ENCODE measurements at regions not wholly inside any gene's neighbourhood (a gene's known extent, or its start where the extent isn't known, plus 50 kb on each side); places are given as distances from the start of the nearest gene placed in this dataset.
"Not testable (repeated sequence)": the region's sequence is repeated elsewhere in the genome, so short reads cannot be mapped to it uniquely, and the experiment has no call there.

- no peak overlapping the region for H3K4me3 ChIP-seq (ENCODE audit: low read length in 2 of 2)
- no peaks in the 10 kb centered on the region for H3K36me3 ChIP-seq (ENCODE audit: control insufficient read depth in 2 of 2, insufficient read depth in 2 of 2, low read length in 2 of 2)
- no peak overlapping the region for H3K27ac ChIP-seq (ENCODE audit: low read depth in 2 of 2, low read length in 2 of 2)
- no peak overlapping the region for H3K9ac ChIP-seq (ENCODE audit: low read depth in 1 of 2, low read length in 2 of 2)
- H3K4me1 ChIP-seq (ENCODE audit: control insufficient read depth in 2 of 2, insufficient read depth in 2 of 2, low read length in 2 of 2) = no peaks in the 10 kb centered on the region
- peaks cover 0 to 3% of the 10 kb centered on the region in 2 donors for H3K9me3 ChIP-seq (ENCODE audit: control insufficient read depth in 2 of 2, low read length in 2 of 2)
- H3K27me3 ChIP-seq (ENCODE audit: control insufficient read depth in 2 of 2, insufficient read depth in 2 of 2, low read length in 2 of 2) = no peaks in the 10 kb centered on the region
Measured at GRCh38 chr15:25605151-25605550, 166.3 kb upstream of the UBE3A start.

GRCh38 chr15:25600751-25601150 lies 161.9 kb upstream of the UBE3A start:
- Histone ChIP-seq H3K4me1 (ENCODE audit: control insufficient read depth in 2 of 2, insufficient read depth in 2 of 2, low read length in 2 of 2) (peaks cover 0 to 3% of the 10 kb centered on the region in 2 donors), H3K9ac (ENCODE audit: low read depth in 1 of 2, low read length in 2 of 2) (no peak overlapping the region), H3K9me3 (ENCODE audit: control insufficient read depth in 2 of 2, low read length in 2 of 2) (no peaks in the 10 kb centered on the region), H3K4me3 (ENCODE audit: low read length in 2 of 2) (no peak overlapping the region), H3K36me3 (ENCODE audit: control insufficient read depth in 2 of 2, insufficient read depth in 2 of 2, low read length in 2 of 2) (no peaks in the 10 kb centered on the region), H3K27me3 (ENCODE audit: control insufficient read depth in 2 of 2, insufficient read depth in 2 of 2, low read length in 2 of 2) (no peaks in the 10 kb centered on the region), H3K27ac (ENCODE audit: low read depth in 2 of 2, low read length in 2 of 2) (no peak overlapping the region)

GRCh38 chr15:25597571-25597970 lies 158.7 kb upstream of the UBE3A start:
- H3K4me1 ChIP-seq (ENCODE audit: control insufficient read depth in 2 of 2, insufficient read depth in 2 of 2, low read length in 2 of 2) = peaks cover 0 to 3% of the 10 kb centered on the region in 2 donors
- no peak overlapping the region for H3K4me3 ChIP-seq (ENCODE audit: low read length in 2 of 2)
- no peaks in the 10 kb centered on the region for H3K36me3 ChIP-seq (ENCODE audit: control insufficient read depth in 2 of 2, insufficient read depth in 2 of 2, low read length in 2 of 2)
- no peak overlapping the region for H3K27ac ChIP-seq (ENCODE audit: low read depth in 2 of 2, low read length in 2 of 2)
- H3K9me3 ChIP-seq (ENCODE audit: control insufficient read depth in 2 of 2, low read length in 2 of 2) = peaks cover 0 to 3% of the 10 kb centered on the region in 2 donors
- no peaks in the 10 kb centered on the region for H3K27me3 ChIP-seq (ENCODE audit: control insufficient read depth in 2 of 2, insufficient read depth in 2 of 2, low read length in 2 of 2)
- H3K9ac ChIP-seq (ENCODE audit: low read depth in 1 of 2, low read length in 2 of 2) = no peak overlapping the region

DNA sequence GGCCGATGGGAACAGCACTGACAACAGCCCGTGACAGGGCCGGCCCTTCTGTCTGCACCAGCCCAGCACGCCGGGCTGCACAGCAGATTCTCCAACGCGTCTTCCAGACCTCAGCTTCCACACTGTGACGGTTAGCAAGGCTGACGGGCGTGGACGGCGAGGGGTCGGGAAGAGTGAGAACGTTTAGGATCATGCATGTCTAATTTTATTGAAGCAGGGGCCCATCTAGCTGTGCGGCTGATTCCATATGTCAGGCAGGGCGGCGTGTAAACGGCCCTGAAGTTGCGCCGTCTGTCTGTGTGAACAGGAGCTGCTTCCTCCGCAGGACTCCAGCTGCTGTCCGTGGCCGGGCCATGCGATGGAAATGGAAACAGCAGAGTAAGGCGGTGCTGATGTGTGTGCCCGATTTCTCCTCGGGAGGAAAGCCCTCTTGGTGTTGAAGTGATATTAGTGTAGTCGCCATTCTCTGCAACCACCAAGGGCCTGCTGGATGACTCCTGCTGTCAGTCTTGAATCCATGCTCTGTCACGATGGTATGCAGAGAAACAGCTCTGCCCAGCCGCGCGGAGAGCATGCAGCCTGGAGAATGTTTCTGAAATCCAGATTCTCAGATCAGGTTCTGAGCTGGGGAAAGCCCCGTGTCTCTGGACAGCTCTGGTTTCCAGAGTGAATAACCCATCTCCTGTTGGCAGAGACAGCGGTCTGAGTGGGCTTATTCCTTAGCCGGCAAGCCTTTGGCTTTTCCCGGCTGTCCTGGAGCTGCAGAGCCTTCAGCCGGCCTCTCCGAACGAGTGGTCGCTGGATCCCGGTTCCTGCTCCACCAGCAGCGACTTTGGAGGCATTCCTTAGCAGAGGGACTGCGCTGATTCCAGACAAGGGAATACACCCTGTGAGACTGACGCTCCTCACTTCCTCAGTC lies 158.1 kb upstream of the UBE3A start:
- Histone ChIP-seq H3K4me1 (ENCODE audit: control insufficient read depth in 2 of 2, insufficient read depth in 2 of 2, low read length in 2 of 2) (peaks cover 0 to 3% of the 10 kb centered on the region in 2 donors), H3K36me3 (ENCODE audit: control insufficient read depth in 2 of 2, insufficient read depth in 2 of 2, low read length in 2 of 2) (no peaks in the 10 kb centered on the region), H3K9ac (ENCODE audit: low read depth in 1 of 2, low read length in 2 of 2) (no peak overlapping the region), H3K27ac (ENCODE audit: low read depth in 2 of 2, low read length in 2 of 2) (no peak overlapping the region), H3K9me3 (ENCODE audit: control insufficient read depth in 2 of 2, low read length in 2 of 2) (peaks cover 0 to 3% of the 10 kb centered on the region in 2 donors), H3K4me3 (ENCODE audit: low read length in 2 of 2) (peak overlapping the region in 1 of 2 donors; percentile 26), H3K27me3 (ENCODE audit: control insufficient read depth in 2 of 2, insufficient read depth in 2 of 2, low read length in 2 of 2) (no peaks in the 10 kb centered on the region)

DNA sequence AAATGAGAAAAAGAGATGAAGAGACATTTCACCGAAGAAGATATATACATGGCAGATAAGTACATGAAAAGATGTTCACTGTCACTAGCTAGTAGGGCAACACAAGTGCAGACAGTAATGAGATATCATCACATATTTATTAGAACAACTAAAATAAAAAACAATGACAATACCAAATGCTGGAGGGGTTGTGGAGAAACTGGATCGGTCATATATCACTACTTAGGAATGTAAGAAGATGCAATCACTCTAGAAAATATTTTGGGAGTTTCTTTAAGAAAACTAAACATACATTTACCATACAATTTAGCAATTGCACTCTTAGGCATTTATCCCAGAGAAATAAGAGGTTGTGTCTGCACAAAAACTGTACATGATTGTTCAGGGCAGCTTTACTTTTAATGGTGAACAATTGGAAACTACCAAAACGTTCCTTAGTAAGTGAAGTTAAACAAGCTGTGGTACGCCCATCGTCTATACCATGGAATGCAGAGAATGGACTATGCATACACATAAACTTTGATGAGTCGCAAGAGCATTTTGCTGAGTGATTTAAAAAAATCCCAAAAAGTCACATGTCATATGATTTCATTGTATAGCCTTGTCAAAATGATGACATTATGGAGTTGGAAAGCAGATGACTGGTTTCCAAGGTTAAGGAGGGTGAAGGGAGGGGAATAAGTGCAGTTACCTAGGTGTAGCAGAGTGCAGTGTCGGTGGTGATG lies 149.0 kb upstream of the UBE3A start:
- H3K4me1 ChIP-seq (ENCODE audit: control insufficient read depth in 2 of 2, insufficient read depth in 2 of 2, low read length in 2 of 2) = no peaks in the 10 kb centered on the region
- no peaks in the 10 kb centered on the region for H3K9me3 ChIP-seq (ENCODE audit: control insufficient read depth in 2 of 2, low read length in 2 of 2)
- H3K9ac ChIP-seq (ENCODE audit: low read depth in 1 of 2, low read length in 2 of 2) = no peak overlapping the region
- no peaks in the 10 kb centered on the region for H3K36me3 ChIP-seq (ENCODE audit: control insufficient read depth in 2 of 2, insufficient read depth in 2 of 2, low read length in 2 of 2)
- H3K27me3 ChIP-seq (ENCODE audit: control insufficient read depth in 2 of 2, insufficient read depth in 2 of 2, low read length in 2 of 2) = no peaks in the 10 kb centered on the region
- H3K4me3 ChIP-seq (ENCODE audit: low read length in 2 of 2) = no peak overlapping the region
- no peak overlapping the region for H3K27ac ChIP-seq (ENCODE audit: low read depth in 2 of 2, low read length in 2 of 2)

GRCh38 chr15:25582886-25583285 lies 144.1 kb upstream of the UBE3A start:
- no peaks in the 10 kb centered on the region for H3K4me1 ChIP-seq (ENCODE audit: control insufficient read depth in 2 of 2, insufficient read depth in 2 of 2, low read length in 2 of 2)
- H3K27me3 ChIP-seq (ENCODE audit: control insufficient read depth in 2 of 2, insufficient read depth in 2 of 2, low read length in 2 of 2) = no peaks in the 10 kb centered on the region
- H3K4me3 ChIP-seq (ENCODE audit: low read length in 2 of 2) = no peak overlapping the region
- no peaks in the 10 kb centered on the region for H3K36me3 ChIP-seq (ENCODE audit: control insufficient read depth in 2 of 2, insufficient read depth in 2 of 2, low read length in 2 of 2)
- H3K9me3 ChIP-seq (ENCODE audit: control insufficient read depth in 2 of 2, low read length in 2 of 2) = no peaks in the 10 kb centered on the region
- no peak overlapping the region for H3K27ac ChIP-seq (ENCODE audit: low read depth in 2 of 2, low read length in 2 of 2)
- H3K9ac ChIP-seq (ENCODE audit: low read depth in 1 of 2, low read length in 2 of 2) = no peak overlapping the region

DNA sequence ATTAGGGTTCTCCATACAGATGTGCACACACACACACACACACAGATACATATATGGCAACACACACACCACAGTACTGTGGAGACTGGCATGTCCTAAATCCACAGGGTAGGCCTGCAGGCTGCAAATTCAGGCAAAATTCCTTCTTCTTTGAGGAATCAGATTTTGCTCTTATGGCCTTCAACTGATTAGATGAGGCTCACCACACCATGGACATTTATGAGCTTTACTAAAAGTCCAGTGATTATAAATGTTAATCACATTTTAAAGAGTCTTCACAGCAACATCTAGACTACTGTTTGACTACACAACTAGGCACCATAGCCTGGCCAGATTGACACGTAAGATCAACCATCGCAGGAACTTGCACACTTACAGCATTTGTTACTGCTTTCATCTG lies 140.3 kb upstream of the UBE3A start:
- H3K27me3 ChIP-seq (ENCODE audit: control insufficient read depth in 2 of 2, insufficient read depth in 2 of 2, low read length in 2 of 2) = no peaks in the 10 kb centered on the region
- H3K36me3 ChIP-seq (ENCODE audit: control insufficient read depth in 2 of 2, insufficient read depth in 2 of 2, low read length in 2 of 2) = no peaks in the 10 kb centered on the region
- no peak overlapping the region for H3K27ac ChIP-seq (ENCODE audit: low read depth in 2 of 2, low read length in 2 of 2)
- no peak overlapping the region for H3K4me3 ChIP-seq (ENCODE audit: low read length in 2 of 2)
- no peak overlapping the region for H3K9ac ChIP-seq (ENCODE audit: low read depth in 1 of 2, low read length in 2 of 2)
- H3K9me3 ChIP-seq (ENCODE audit: control insufficient read depth in 2 of 2, low read length in 2 of 2) = no peaks in the 10 kb centered on the region
- H3K4me1 ChIP-seq (ENCODE audit: control insufficient read depth in 2 of 2, insufficient read depth in 2 of 2, low read length in 2 of 2) = no peaks in the 10 kb centered on the region

GRCh38 chr15:25572191-25572590 lies 133.4 kb upstream of the UBE3A start:
- Histone ChIP-seq H3K4me1 (ENCODE audit: control insufficient read depth in 2 of 2, insufficient read depth in 2 of 2, low read length in 2 of 2) (no peaks in the 10 kb centered on the region), H3K4me3 (ENCODE audit: low read length in 2 of 2) (no peak overlapping the region), H3K9me3 (ENCODE audit: control insufficient read depth in 2 of 2, low read length in 2 of 2) (peaks cover 0 to 2% of the 10 kb centered on the region in 2 donors), H3K9ac (ENCODE audit: low read depth in 1 of 2, low read length in 2 of 2) (no peak overlapping the region), H3K36me3 (ENCODE audit: control insufficient read depth in 2 of 2, insufficient read depth in 2 of 2, low read length in 2 of 2) (no peaks in the 10 kb centered on the region), H3K27ac (ENCODE audit: low read depth in 2 of 2, low read length in 2 of 2) (no peak overlapping the region), H3K27me3 (ENCODE audit: control insufficient read depth in 2 of 2, insufficient read depth in 2 of 2, low read length in 2 of 2) (no peaks in the 10 kb centered on the region)

DNA sequence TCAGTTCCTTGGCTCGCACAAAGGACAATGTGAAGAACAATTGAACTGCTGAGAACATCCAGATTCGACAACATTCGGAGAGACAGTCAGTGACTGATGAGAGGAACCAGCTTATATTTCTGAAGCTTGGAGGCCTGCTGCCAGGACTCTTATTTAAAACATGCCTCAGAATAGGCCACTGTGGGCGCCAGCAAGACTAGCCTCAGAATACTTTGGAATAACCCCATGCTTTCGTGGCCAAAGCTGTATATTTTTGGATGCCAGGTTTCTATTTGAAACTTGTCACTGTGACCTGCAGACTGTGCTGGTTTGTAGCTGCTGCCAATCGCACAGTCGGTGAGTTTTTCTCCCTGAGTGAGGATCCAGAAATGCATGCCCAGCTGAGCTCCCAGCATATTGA lies 129.9 kb upstream of the UBE3A start:
- Histone ChIP-seq H3K27ac (ENCODE audit: low read depth in 2 of 2, low read length in 2 of 2) (no peak overlapping the region), H3K9me3 (ENCODE audit: control insufficient read depth in 2 of 2, low read length in 2 of 2) (peaks cover 0 to 3% of the 10 kb centered on the region in 2 donors), H3K36me3 (ENCODE audit: control insufficient read depth in 2 of 2, insufficient read depth in 2 of 2, low read length in 2 of 2) (no peaks in the 10 kb centered on the region), H3K9ac (ENCODE audit: low read depth in 1 of 2, low read length in 2 of 2) (no peak overlapping the region), H3K4me3 (ENCODE audit: low read length in 2 of 2) (no peak overlapping the region), H3K4me1 (ENCODE audit: control insufficient read depth in 2 of 2, insufficient read depth in 2 of 2, low read length in 2 of 2) (no peaks in the 10 kb centered on the region), H3K27me3 (ENCODE audit: control insufficient read depth in 2 of 2, insufficient read depth in 2 of 2, low read length in 2 of 2) (no peaks in the 10 kb centered on the region)

GRCh38 chr15:25566545-25566944 lies 127.7 kb upstream of the UBE3A start:
- H3K36me3 ChIP-seq (ENCODE audit: control insufficient read depth in 2 of 2, insufficient read depth in 2 of 2, low read length in 2 of 2); H3K4me1 ChIP-seq (ENCODE audit: control insufficient read depth in 2 of 2, insufficient read depth in 2 of 2, low read length in 2 of 2); H3K27ac ChIP-seq (ENCODE audit: low read depth in 2 of 2, low read length in 2 of 2); H3K27me3 ChIP-seq (ENCODE audit: control insufficient read depth in 2 of 2, insufficient read depth in 2 of 2, low read length in 2 of 2); H3K4me3 ChIP-seq (ENCODE audit: low read length in 2 of 2); H3K9me3 ChIP-seq (ENCODE audit: control insufficient read depth in 2 of 2, low read length in 2 of 2); H3K9ac ChIP-seq (ENCODE audit: low read depth in 1 of 2, low read length in 2 of 2): not testable (repeated sequence)
